SIG-M5 (cell line): ENCODE measurements at regions not wholly inside any gene's neighbourhood (a gene's known extent, or its start where the extent isn't known, plus 50 kb on each side); places are given as distances from the start of the nearest gene placed in this dataset.

Experiments used
- DNase-seq: peaks from one replicate; lab custom pipeline; 2025; lab: John Stamatoyannopoulos, UW

GRCh38 chr1:216814576-216815259, 91.5 kb upstream of the ESRRG start:
- no peak for DNase-seq

- no peak for DNase-seq
Measured at GRCh38 chr1:216812966-216813365, 89.7 kb upstream of the ESRRG start.

- DNase-seq = no peak
Measured at GRCh38 chr1:216809649-216810048, 86.4 kb upstream of the ESRRG start.

DNA sequence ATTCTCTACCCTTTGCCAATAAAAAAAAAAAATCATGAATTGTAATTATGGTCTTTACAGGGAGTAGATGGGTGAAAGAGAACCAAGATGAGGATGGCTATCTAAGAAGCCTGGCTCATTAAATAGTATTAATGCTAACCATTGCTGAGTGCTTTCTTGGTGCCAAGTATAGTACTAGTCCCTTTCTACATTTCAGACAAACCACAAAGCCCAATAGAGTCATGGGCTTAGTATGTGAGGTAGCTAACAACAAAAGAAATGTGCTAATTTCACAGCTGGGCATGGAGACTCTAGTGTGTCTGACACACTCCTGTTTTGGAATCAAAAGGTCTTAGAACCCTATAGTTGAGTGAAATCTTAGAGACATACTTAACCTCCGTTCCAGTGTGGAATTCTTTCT, 84.5 kb upstream of the ESRRG start:
- no peak for DNase-seq

DNA sequence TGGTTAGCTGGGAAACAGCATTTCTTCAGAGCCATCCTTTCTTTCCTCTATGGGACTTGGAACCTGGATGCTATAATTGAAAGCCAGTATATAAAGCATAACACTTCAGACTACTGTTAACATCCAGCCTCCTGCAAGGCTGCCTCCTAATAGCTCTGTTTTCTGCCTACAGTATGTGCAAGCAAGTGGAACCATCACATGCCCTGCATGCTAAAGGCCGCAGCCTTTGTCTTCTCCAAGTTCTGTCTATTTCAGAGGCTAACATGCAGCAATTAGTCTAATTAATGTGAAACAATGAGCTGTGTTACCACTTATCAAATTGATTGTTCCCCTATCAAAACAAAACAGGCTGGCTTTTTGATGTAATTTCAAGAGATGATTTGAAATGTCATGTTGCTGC, 82.7 kb upstream of the ESRRG start:
- DNase-seq = no peak

DNA sequence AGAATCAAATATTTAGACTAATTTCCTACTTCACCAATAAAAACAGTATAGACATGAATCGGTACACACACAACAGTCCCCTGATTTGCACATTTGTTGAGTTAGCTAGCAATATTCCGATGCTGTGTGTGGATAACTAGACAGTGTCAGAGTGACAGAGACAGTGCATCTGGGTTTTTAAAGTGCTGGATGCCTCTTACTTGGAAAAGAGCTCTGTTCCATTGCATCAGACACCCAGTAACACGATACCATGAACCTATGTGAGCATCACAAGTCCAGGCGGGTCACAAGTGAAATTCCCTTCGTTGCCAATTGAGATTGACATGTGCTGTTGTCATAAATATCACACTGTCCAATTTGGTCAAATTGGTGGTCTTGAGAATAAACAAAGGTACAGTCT, 82.0 kb upstream of the ESRRG start:
- no peak for DNase-seq

- no peak for DNase-seq
Measured at GRCh38 chr1:216804111-216804510, 80.9 kb upstream of the ESRRG start.

GRCh38 chr1:216794586-216794985, 71.4 kb upstream of the ESRRG start:
- DNase-seq = no peak

- DNase-seq = no peak
Measured at GRCh38 chr1:216793973-216794372, 70.7 kb upstream of the ESRRG start.

DNA sequence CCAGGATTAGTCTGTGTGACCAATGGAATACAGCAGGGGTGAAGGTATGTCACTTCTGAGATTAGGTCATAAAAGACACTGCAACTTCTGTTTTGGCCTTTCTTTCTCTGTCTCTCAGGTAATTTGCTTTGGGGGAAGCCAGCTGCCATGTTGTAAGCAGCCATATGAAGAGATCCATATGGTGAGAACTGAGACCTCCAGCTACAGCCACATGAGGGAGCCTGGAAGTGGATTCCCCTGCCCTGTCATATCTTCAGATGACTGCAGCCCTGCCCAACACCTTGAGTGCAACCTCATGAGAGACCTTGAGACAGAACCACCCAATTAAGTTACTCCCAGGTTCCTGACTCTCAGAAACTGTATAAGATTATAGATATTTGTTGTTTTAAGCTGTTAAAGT, 70.1 kb upstream of the ESRRG start:
- no peak for DNase-seq

- no peak for DNase-seq
Measured at GRCh38 chr1:216788671-216789070, 65.4 kb upstream of the ESRRG start.

DNA sequence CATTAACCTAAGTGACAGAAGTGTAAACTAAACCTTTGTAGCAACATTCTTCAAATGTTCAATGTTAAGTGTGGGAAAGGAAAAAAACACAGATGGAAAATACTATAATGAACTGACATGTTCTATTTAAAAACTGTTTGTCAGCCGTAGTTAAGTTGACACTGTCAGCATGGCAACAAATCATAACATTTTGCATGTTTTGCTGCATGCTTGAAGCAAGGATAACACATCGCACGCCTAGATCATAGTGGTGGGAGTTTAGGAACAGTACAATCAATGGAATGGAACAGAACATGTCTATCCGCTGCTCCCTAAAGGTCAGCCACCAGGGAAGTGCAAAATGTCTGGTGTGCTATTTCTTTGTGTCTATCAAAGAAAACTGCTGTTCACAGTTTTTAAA, 62.5 kb upstream of the ESRRG start:
- DNase-seq = no peak

GRCh38 chr1:216785221-216785620, 62.0 kb upstream of the ESRRG start:
- no peak for DNase-seq

DNA sequence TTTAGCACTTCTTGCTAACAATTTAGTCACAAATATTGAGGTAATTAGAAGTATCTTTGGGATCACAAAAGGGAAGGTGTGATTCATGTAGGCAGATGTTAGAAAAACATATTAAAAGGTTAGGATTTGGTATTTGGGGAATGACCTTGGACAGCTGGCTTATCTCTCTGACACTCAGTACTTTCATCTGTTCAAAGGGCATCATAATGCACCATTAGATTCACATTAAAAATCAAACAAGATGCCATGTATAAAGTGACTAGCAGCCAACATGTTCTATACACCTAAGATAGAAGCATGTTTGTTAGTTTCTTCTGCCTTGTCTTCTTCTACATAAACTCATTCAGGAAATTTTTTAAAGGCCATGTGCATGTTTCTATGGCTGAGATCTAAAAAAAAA, 56.5 kb upstream of the ESRRG start:
- no peak for DNase-seq

- no peak for DNase-seq
Measured at GRCh38 chr1:216778737-216779136, 55.5 kb upstream of the ESRRG start.

DNA sequence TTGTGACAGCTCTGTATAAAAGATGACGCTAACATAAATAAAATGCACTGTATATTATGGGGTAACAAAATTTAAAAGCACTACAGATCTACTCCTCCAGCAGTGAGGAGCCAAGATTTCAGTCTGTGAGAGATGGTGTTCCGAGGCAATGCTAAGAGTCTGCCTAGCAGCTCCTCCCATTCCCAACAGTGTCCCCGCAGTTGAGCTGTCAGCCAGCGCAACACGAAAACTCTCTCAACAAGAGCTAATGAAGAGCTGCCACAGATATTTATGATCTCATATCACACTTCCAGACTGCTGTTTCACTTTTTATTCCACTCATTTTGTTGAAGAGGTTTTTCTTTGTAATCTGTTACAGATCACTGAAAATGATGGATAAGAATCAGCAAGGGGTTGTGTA, 53.9 kb upstream of the ESRRG start:
- no peak for DNase-seq
